ENCODE measurements at regions not wholly inside any gene's neighbourhood (a gene's known extent, or its start where the extent isn't known, plus 50 kb on each side); places are given as distances from the start of the nearest gene placed in this dataset.

GRCh38 chr18:76212960-76213359, 282.1 kb downstream of the ZNF516 start:
- H3K36me3 ChIP-seq (replicated peaks in 1 of 2) = no peaks in the 10 kb centered on the region

GRCh38 chr18:76209597-76209996, 285.4 kb downstream of the ZNF516 start:
- Histone ChIP-seq H3K4me1 (replicated peaks in 1 of 2) (no peaks in the 10 kb centered on the region), H3K27me3 (no peaks in the 10 kb centered on the region), H3K27ac (no peak overlapping the region), H3K36me3 (replicated peaks in 1 of 2) (no peaks in the 10 kb centered on the region), H3K4me3 (no peak overlapping the region), H3K9me3 (replicated peaks in 1 of 3) (no peaks in the 10 kb centered on the region)
- no peak for DNase-seq
- intact Hi-C loops (cut with DNase I) = no loop called here
- TF ChIP-seq POLR2A (IDR thresholded peaks at IDR 0.05) (no peak), CTCF (IDR thresholded peaks at IDR 0.05) (no peak)
- 67 to 81% (median 76%) methylated on average over 7 of the region's 7 CpGs for WGBS, 4 donors

More at GRCh38 chr18:76212960-76213359, 282.1 kb downstream of the ZNF516 start:
- no peaks in the 10 kb centered on the region for H3K27me3 ChIP-seq
- no peaks in the 10 kb centered on the region for H3K9me3 ChIP-seq (replicated peaks in 1 of 3)
- 50 to 57% (median 55%) methylated on average over 7 of the region's 7 CpGs for WGBS, 4 donors
- no peak overlapping the region for H3K4me3 ChIP-seq
- intact Hi-C loops (cut with DNase I) = no loop called here
- no peak overlapping the region for H3K27ac ChIP-seq
- TF ChIP-seq CTCF (IDR thresholded peaks at IDR 0.05) = no peak
- no peak for TF ChIP-seq POLR2A (IDR thresholded peaks at IDR 0.05)
- no peak for DNase-seq
- no peaks in the 10 kb centered on the region for H3K4me1 ChIP-seq (replicated peaks in 1 of 2)

GRCh38 chr18:76208678-76209306, 286.2 kb downstream of the ZNF516 start:
- H3K9me3 ChIP-seq (replicated peaks in 1 of 3) = no peaks in the 10 kb centered on the region
- WGBS, 4 donors = 33 to 44% (median 39%) methylated on average over 21 of the region's 21 CpGs
- no peak for DNase-seq
- no peak overlapping the region for H3K4me3 ChIP-seq
- no peak overlapping the region for H3K27ac ChIP-seq
- TF ChIP-seq CTCF (IDR thresholded peaks at IDR 0.05) (no peak), POLR2A (IDR thresholded peaks at IDR 0.05) (no peak)
- no peaks in the 10 kb centered on the region for H3K4me1 ChIP-seq (replicated peaks in 1 of 2)
- no peaks in the 10 kb centered on the region for H3K27me3 ChIP-seq
- intact Hi-C loops (cut with DNase I) = no loop called here
- no peaks in the 10 kb centered on the region for H3K36me3 ChIP-seq (replicated peaks in 1 of 2)

GRCh38 chr18:76205906-76206305, 289.1 kb downstream of the ZNF516 start:
- intact Hi-C loops (cut with DNase I) = no loop called here
- H3K27me3 ChIP-seq = no peaks in the 10 kb centered on the region
- H3K36me3 ChIP-seq (replicated peaks in 1 of 2) = no peaks in the 10 kb centered on the region

More at GRCh38 chr18:76205906-76206305, 289.1 kb downstream of the ZNF516 start:
- Histone ChIP-seq H3K4me3 (no peak overlapping the region), H3K27ac (no peak overlapping the region), H3K9me3 (replicated peaks in 1 of 3) (no peaks in the 10 kb centered on the region), H3K4me1 (replicated peaks in 1 of 2) (no peaks in the 10 kb centered on the region)
- DNase-seq = no peak
- TF ChIP-seq POLR2A (IDR thresholded peaks at IDR 0.05) (no peak), CTCF (IDR thresholded peaks at IDR 0.05) (no peak)
- 82 to 87% (median 86%) methylated on average over 7 of the region's 7 CpGs for WGBS, 4 donors

Measured in adrenal gland (tissue), 9 donors.